GM12872 (cell line): ENCODE measurements at regions not wholly inside any gene's neighbourhood (a gene's known extent, or its start where the extent isn't known, plus 50 kb on each side); places are given as distances from the start of the nearest gene placed in this dataset.

ENCODE experiments used
- TF ChIP-seq, protein P1 (sequence below): IDR thresholded peaks from 3 replicates; pipeline ENCODE4 v1.5.1; 2011; ENCODE audit warnings: low read depth, mild to moderate bottlenecking, low read length, moderate library complexity; ENCODE audit not compliant: insufficient read depth

DNA sequence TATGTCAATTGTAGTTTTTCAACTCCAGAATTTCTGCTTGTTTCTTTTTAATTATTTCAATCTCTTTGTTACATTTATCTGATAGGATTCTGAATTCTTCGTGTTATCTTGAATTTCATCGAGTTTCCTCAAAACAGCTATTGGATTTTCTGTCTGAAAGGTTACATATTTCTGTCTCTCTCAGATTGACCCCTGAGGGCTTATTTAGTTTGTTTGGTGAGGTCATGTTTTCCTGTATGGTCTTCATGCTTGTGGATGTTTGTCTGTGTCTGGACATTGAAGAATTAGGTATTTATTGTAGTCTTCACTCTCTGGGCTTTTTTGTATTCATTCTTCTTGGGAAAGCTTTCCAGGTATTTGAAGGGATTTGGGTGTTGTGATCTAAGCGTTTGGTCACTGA lies 85.6 kb downstream of the SNAPC1 start:
- TF ChIP-seq, protein P1, sequence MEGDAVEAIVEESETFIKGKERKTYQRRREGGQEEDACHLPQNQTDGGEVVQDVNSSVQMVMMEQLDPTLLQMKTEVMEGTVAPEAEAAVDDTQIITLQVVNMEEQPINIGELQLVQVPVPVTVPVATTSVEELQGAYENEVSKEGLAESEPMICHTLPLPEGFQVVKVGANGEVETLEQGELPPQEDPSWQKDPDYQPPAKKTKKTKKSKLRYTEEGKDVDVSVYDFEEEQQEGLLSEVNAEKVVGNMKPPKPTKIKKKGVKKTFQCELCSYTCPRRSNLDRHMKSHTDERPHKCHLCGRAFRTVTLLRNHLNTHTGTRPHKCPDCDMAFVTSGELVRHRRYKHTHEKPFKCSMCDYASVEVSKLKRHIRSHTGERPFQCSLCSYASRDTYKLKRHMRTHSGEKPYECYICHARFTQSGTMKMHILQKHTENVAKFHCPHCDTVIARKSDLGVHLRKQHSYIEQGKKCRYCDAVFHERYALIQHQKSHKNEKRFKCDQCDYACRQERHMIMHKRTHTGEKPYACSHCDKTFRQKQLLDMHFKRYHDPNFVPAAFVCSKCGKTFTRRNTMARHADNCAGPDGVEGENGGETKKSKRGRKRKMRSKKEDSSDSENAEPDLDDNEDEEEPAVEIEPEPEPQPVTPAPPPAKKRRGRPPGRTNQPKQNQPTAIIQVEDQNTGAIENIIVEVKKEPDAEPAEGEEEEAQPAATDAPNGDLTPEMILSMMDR: no peak

DNA sequence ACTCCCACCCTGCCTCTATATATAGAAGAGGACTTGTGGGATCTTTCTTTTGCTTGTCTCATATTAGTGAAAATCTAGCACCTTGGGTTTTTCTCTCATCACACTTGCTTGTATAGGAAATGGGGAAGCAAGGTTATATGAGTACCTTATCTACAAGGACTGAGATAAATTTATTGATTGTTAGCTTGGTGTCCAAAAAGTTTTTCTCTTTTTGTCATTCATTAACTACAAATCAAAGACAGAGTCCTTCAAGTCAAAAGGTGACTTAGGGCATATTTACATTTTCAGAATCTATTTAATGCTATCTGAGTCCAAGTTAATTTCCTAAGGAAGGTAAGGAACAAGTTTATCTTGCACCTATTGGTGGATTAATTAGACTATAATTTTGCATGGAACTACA lies 92.7 kb downstream of the SNAPC1 start:
- TF ChIP-seq, protein P1: no peak

GRCh38 chr14:61860294-61860918 lies 98.2 kb downstream of the SNAPC1 start:
- TF ChIP-seq, protein P1: peak; percentile 92

- TF ChIP-seq, protein P1: no peak
Measured at GRCh38 chr14:61861320-61861865, 99.2 kb downstream of the SNAPC1 start.

GRCh38 chr14:61864329-61864898 lies 102.2 kb downstream of the SNAPC1 start:
- TF ChIP-seq, protein P1: no peak

GRCh38 chr14:61866932-61867920 lies 105.0 kb downstream of the SNAPC1 start:
- TF ChIP-seq, protein P1: no peak

GRCh38 chr14:61868846-61869245 lies 106.6 kb downstream of the SNAPC1 start:
- TF ChIP-seq, protein P1: no peak
